Medulla oblongata (tissue), 1 donor: ENCODE measurements at regions not wholly inside any gene's neighbourhood (a gene's known extent, or its start where the extent isn't known, plus 50 kb on each side); places are given as distances from the start of the nearest gene placed in this dataset.

Experiments used
- DNase-seq: peaks from one replicate; pipeline ENCODE4 v3.0.0-alpha.2; 2015; ENCODE audit errors: extremely low spot score

DNA sequence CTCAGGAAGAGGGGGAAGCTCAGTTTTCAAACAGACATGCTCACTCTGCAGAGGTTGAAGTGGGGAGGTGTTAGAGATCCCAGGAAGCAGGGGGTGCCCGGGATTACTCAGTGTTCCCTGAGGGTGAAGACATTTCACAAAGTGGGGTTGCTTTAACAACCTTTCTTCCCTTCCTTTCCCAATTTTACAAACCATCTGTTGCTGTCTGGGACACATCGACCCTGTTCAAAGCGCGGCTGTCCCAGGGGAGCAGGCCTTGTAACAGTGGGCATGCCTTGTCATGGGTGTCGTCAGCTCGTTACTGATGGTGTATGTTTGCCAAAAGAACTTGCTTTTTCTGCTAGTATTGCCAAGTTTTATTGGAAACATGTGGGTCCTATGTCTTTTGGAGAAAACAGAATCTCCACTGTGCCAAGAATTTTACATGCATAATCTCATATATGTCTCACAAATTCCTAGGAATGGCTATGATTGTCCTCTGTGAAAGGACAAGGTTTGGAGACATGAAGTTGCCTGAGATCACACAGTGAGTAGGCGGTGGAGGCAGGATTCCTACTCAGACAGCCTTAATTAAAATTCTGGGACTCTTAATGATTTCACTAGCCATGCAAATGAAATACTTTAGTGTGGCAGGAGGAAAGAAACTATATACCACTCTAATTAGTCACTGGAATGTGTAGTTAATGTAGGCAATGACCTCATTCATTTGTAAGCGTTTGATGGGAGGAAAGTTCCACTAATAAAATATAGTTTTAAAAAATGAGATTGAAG is 198.9 kb downstream of the NXNL2 start:
- no peak for DNase-seq

DNA sequence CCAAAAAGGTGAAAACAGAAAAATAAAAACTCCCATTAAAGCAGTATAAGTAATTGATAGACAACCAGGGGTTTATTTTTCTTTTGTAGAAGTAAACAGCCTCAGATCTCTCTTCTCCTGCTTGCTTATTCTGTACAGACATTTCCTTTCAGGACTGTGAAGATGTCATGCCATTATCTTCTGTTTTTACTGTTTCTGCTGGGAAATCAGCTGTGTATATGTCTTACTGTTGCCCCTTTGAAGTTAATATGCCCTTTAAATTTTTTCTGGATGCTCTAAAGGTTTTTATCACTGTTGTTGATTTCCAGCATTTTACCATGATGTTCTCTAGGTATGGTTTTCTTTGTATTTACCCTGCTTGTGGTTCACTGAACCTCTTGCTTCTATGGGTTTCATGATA is 199.5 kb downstream of the NXNL2 start:
- no peak for DNase-seq

DNA sequence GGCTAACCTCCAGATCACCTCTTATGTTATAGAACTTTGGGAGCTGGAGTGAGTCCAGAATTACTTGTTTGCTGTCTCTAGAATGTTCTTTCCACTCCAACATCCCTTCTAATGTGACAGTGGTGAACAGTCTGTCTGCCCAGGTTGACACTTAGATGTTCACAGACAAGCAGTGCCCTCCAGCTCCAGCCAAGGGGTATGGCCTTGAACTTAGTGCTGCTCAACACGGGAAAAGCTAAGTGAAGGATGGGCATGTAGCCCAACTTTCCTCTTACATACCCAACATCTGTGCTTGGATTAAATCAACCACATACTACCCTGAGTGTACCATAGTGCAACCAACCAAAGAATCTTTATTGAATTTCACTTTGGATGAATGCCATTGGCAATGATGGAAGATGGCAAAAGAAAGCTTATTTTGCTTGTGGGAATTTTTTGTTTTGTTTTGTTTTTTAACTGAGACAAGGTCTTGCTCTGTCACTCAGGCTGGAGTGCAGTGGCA is 201.2 kb downstream of the NXNL2 start:
- no peak for DNase-seq

DNA sequence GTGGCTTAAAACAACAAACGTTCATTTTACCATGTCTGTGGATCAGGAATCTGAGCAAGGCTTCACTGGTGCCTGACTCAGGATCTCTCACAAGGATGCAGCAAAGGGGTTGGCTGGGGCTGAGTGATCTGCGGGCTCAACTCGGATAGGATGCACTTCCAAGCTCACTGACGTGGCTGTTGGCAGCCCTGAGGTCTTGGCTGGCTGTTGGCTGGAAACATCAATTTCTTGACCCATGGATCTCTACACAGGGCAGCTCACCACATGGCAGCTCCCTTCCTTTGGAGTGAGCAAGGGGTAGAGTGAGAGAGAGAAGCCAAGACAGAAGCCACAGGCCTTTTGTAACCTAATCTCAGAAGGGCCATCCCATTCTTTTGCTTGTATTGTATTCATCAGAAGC is 202.1 kb downstream of the NXNL2 start:
- no peak for DNase-seq

DNA sequence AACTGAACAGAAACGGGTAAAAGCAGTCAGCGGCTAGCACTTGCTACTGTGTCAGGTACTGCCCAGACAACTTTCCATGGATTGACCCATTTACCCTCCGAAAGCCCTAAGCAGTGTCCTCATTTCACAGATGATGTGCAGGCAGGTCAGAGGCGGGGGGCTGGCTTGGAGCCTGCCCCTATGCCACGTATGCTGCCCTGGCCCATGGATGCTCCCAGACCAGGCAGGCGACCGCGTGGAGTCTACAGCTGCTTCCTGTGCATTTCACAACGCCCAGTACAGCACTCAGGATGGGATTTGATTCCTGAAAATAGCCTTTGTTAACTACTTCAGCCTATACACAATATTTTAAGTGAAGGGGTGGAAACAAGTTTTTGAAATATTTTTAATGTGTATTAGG is 202.9 kb downstream of the NXNL2 start:
- DNase-seq, result no peak

DNA sequence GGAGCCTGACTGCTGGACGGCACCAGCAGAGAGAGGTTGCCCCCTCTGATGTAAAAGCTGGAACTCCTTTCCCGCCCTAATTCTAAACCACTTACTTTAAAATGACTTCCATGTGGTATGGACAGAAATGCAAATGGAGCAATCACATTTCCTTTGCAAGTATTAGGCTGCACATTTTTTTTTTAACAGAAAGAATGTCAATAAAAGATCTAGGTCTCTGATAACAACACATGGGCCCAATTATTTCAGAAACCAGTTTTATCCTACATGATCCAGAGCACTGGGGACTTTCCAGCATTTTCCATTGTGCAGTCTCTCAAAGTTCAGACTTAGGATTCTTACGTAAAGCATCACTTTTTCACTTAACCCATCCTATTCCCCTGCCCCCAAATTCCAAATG is 203.7 kb downstream of the NXNL2 start:
- DNase-seq, result no peak

DNA sequence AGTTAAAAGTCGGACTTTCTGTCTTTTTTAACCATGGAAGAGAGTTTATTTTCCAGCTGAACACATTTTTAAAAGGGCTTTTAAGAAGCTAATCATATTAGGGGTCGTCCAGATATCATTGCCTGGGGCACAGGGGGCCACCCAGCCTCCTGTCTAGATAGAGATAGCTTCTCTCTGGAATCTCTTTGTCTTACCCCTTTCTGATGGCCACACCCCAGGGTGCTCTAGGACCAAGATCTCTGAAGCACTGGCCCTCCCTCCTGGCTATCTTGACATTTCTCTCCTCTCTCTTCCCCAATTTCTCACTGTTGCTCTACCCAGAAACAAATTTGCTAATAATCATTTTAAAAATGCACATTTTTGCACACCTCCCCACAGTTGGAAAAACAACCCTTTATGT is 204.4 kb downstream of the NXNL2 start:
- no peak for DNase-seq

DNA sequence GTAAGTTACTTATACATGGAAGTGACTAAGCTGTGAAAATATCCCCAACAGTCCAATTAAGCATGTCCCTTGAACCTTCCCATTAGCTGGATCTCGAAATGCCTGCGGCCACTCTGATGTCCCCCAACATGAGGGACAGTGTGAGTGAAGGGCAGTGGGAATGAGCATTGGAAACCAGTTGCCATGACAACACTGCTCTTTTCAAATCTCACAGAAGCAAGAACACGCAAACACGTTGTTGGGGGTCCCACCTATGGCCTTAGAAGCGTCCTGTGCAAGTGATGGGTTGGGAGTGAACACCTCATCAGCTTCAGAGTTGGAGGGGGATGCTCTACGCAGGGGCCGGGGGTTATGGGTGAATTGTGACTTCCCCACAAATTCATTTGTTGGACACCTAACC is 205.9 kb downstream of the NXNL2 start:
- no peak for DNase-seq

DNA sequence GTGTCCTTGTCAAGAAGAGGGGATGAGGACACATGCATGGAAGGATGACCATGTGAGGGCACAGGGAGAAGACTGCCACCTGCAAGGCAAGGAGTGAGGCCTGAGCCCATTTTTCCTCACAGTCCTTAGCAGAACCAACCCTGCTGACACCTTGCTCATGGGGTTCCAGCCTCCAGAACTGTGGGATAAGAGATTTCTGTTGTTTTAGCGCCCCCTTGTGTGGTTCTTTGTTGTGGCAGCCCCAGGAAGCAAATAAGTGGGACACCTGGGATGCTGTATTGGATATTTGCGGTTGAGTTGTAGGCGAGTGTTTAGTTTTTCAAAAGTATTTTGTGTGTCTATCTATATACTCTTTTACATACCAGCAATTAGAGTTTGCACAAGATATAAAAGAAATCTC is 206.4 kb downstream of the NXNL2 start:
- DNase-seq, result no peak

DNA sequence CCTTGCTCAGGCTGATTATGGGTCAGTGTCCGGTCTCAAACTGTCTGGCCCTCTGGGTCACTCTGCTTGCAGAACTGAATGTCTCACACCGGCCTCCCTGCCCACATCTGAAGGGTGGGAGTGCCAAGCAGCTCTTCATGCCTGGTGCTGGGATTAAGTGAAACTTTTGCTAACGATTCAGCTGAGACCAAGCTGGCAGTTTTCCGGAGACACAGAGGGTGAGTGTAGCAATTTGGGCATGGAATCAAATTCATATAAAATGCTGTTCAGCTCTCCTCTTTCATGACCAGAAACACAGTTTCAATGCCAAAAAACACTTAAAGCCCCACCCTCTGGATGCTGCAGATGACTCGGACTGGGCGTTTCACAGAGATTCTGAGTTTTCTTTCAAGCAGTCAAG is 207.5 kb downstream of the NXNL2 start:
- peak; percentile 17 for DNase-seq

DNA sequence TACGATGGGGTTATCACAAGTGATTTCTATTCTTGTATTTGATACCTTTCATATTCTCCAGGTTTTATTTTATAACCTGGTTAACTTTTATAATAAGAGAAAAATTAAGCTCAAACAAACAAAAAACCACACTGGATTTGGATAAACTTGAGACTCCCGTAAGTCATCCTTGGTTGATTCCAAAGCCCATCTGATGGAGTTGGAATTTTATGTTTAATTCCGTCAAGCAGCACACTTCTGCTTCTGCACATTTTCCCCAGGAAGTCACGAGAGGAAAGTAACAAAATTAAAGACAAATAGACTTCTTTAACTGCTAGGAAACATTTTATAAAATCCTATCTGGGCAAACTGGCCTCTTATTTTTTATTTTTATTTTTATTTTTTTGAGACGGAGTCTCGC is 207.9 kb downstream of the NXNL2 start:
- no peak for DNase-seq

DNA sequence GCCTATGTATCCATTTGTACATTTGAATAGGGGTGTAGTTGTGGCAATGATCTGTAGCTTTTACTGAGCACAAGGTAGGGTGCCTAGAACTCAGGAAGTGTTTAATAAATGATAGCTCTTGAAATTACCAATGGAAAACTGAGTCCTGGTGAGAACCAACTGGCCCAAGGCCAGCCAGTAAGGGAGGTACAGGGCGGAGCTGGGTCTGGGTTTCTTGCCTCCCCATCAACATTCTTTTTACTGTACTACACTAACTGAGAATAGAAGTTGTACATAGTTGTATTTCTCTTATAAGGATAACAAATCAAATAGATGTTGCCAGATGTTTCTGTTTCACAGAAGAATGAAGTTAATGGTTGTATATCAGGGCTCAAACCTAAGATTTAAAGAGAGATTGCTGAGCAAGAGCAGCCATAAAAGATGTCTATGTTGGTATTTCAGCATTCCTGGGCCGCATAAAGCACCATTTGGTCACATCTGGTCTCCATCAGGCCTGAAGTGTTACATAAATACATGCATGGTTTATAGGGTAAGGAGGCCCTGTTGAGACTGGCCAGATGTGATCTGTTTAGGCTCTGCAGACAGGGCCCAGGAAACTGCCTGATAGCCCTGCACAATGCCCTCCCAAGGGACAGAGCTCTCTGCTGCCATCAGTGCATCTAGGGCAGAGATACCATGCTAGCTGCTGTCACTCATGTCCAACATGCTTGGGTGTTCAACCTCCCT is 210.5 kb downstream of the NXNL2 start:
- no peak for DNase-seq

DNA sequence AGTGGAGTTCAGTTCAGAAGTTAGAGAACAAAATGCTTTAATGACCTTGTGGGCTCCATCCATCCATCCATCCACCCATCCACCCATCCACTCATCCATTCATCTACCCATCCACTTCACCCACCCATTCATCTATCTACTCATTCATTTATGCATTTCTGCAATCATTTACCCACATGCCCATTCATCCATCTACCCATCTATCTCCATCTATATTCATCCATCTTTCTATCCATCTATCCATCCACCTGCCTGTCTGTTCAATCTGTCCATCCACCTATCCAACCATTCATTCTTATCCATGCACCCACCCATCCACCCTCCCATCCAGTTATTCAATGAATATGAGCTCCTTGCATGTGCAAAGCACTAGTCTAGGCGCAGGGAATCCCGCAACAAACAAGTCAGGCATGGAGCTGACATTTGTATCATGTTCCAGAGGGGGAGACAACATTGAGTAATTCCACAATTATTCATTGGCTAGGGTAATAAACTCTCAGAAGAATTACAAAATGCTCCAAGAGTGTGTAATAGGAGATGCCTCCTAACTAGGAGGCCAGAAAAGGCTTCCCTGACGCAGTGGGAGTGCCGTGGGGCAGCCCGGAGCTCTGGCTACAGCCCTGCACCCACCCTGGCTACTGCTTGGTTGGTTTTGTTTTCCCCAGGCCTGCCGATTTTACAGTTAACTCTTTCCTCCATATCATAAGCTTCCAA is 211.2 kb downstream of the NXNL2 start:
- DNase-seq, result no peak

DNA sequence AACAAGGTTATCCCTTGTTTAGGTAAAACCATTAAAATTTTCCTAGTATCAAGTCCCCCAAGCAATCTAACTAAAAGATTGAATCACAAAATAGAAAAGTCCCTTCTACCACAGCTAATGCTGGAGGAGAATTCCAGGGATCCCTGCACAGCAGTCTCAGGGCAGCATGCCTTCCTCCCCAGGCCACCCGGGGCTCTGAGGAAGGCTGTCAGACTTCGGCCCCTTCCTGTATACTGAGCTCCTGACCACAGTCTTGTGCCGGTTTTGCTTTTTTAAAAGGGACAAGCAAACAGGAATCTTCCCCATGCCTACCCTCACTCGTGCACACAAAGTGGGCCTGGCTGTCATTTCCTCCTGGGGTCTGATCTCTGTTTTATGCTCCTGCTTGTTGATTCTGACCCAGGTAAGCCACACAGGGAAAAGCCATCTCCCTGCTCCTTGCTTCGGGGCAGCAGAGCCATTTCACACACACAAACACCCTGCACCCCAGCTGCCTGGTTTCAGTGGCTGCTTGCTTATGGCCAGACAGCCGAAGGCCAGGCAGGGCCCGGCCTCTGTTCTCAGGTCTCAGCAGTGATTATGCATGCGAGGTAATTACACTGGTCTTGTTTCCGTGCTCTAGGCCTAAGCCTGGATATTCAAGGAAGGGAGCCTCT is 211.9 kb downstream of the NXNL2 start:
- no peak for DNase-seq

DNA sequence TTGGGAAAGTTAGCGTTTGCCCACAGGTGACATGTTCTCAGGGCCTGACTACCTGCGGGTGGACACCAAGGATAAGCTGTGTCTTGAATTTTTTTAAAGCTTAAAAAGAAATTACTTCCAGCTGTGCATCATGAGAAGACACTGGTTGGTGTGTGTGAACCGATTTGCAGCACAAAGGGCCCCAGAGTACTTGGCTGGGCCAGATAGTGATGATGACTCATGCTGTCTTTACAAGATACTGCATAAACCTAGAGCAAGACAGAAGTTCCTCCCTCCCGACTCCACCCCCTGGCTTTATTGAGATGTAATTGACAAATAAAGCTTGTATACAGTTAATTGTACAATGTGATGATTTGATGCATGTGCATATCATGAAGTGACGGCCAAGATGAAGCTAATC is 212.8 kb downstream of the NXNL2 start:
- DNase-seq, result no peak

DNA sequence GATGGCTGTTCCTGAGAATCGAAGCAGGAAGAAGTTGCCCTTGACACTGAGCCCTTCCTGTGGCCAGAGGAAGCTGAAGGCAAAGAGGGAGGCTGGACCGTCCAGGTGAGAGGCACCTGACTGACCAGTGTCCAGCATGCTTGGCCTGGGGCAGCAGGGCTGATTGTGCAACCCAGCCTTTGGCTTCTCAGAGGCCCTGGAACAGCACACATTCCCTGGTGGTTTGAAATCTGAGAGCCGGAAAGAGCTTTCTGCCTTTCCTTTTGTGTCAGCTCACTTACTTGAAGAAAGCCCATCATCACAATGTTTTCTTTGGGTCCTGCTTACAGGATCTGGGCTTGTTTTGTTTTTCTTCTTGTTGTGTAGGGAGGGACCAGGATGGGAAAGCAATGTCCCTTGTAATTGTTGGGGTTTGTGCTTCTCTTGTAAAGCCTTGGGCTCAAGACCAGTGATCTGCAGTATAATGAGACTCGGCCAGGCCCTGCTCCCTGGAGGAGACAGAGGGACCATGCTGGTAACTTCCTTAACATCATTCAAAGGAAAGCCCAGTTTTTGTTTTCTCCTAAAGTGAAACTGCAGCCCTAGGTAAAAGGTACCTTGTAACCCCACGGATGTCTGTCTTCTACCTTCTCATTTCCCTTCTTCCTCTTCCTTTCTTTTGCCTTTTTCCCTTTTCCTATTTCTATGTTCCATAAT is 213.7 kb downstream of the NXNL2 start:
- no peak for DNase-seq

DNA sequence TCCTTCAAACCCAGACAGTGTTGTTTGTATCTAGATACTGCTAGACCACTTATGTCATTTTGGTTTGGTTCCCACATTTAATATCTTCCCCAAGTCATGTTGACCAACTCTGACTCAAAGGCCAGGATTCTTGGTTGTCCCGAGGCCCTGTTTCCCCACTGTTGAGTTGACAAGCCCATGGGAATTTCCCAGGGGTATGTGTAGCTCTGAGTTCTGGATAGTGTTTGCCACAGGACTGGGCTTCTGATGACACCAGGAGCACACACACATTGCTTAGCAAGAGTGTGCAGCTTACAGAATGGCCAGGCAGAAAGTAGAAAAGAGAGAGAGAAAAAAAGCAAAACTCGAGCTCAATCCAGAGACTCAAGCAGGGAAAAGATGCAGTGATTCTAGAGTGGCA is 214.4 kb downstream of the NXNL2 start:
- DNase-seq, result no peak

DNA sequence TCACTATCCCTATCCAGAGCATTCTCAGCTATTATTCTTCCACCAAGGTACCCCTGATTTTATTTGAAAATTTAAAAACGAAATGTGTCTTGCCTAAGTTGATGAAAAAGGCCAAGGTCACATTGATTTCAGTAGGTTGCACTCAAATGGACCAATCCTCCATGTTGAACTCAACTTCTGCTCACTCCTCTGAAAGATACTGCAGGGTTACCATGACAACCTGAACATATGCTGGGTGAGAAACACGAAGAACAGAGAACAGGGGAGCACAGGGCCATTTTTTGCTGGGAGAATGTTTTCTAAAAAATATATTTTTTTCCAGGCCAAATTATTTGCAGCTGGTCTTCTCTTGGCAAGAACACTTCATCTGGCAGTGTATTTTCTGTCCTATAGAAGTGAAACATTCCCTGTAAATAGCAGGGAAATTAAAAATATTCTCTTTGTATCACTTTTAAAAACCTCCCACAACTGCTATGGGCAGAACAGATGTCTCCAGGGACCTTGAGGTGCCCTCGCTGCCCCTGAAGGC is 215.9 kb downstream of the NXNL2 start:
- DNase-seq, result no peak

DNA sequence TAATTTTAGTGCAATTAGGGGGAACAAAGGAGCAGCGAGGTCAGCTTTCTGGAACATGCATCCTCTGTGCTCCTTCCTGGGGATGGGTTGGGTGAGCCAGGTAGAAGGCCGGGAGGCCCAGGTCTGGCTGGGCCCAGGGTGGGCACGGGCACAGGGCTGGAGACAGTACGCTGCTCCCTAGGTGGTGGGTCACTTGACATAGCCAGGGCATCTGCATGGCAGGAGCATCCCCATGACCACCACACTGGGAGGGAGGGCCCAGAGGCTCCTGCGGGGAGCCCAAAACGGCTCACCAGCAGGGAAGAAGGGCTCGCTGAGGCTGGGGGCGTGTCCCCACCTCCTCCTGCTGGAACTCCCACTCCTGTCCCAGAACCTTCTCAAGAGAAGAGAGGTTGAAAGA is 216.8 kb downstream of the NXNL2 start:
- no peak for DNase-seq

DNA sequence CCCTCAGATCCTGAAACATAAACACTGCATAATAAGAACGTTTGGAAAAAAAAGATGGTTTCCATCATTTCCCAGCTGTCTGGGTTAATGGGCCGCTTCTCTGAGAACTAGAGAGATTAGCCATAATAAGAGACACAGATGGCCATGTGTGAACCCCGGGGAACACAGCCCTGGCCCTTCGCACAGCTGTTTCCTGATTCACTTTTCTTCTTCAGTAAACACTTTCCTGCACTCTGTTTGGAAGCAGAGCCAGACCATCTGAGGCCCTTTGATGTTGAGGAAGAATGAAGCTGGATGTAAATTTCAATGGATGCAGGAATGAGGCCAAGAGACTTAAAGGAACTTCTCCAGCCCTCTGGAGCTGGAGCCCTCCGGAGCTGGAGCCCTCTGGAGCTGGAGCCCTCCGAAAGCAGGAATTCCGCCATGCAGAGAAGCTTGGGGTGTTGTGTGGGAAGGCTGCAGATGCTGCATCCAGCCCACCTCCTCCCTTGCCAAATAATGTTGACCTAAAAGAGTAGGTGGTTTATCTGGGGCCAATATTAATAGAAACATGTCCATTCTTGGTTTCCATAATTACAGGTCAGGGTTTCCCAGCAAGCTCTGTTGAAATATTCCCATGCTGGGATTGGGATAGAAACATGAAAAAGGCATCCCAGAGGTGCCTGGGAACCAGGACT is 218.9 kb downstream of the NXNL2 start:
- no peak for DNase-seq

DNA sequence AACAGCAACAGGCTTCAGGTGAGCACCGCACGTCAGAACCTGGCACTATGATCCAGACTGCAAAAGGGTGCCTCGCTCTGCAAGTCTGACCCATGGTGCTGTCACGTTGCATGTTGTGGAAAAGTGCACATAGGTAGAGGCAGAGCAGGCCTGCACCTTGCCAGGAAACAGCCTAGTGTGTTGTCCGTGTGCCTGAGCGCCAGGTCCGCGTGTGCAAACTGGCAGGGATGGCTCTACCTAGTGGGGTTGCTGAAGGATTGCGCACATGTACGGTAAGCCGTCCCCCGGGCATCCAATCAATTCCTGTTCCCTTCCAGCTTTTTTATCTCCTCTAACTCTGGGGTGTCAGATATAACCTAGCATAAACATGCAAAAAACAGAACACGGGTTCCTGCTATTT is 219.5 kb downstream of the NXNL2 start:
- no peak for DNase-seq
